Fibroblast of lung (primary cell): ENCODE measurements at regions not wholly inside any gene's neighbourhood (a gene's known extent, or its start where the extent isn't known, plus 50 kb on each side); places are given as distances from the start of the nearest gene placed in this dataset.

Source experiments
- EZH2 ChIP-seq: IDR thresholded peaks from 2 replicates; pipeline ENCODE4 v1.5.1; 2012; ENCODE audit warnings: low read length, control low read depth, mild to moderate bottlenecking; ENCODE audit errors: missing control alignments
- TF ChIP-seq, protein P1 (sequence below), 2 donors: IDR thresholded peaks in 1 of 2; conservative IDR thresholded peaks in 1 of 2; 1 replicate in 1 of 2; 2 replicates in 1 of 2; pipeline ENCODE4 v1.5.1; 2011 to 2012; ENCODE audit warnings: low read length in 2 of 2, control low read depth in 1 of 2, inconsistent platforms in 1 of 2, low read depth in 1 of 2, mild to moderate bottlenecking in 1 of 2

DNA sequence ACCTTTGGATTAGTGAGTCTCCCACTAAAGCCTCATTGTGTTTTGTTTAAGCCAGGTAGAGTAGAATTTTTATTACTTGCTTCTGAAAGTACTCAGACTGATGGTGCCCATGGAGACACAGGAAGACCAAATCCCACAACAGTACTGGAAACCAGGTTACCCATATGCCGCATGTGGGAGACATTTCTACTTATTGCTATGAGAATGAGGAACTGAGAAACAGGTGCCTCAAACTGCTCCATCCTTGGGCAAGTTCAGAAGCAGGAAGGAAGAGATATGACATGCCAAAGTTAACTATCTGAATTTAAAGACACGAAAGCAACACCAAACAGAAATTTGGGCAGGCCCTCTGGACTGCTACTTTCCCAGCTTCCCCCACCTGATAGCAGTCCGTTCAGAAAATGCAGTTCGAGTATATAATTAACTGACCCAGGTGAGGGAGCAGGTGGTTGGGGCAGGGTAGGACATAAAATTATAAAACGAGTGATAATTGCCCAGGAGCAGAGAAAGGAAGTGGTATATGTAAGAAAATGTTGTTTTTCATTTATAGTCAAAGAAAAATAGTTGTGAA is 382.3 kb upstream of the MTPN start:
- TF ChIP-seq EZH2, result no peak
- TF ChIP-seq, protein P1, sequence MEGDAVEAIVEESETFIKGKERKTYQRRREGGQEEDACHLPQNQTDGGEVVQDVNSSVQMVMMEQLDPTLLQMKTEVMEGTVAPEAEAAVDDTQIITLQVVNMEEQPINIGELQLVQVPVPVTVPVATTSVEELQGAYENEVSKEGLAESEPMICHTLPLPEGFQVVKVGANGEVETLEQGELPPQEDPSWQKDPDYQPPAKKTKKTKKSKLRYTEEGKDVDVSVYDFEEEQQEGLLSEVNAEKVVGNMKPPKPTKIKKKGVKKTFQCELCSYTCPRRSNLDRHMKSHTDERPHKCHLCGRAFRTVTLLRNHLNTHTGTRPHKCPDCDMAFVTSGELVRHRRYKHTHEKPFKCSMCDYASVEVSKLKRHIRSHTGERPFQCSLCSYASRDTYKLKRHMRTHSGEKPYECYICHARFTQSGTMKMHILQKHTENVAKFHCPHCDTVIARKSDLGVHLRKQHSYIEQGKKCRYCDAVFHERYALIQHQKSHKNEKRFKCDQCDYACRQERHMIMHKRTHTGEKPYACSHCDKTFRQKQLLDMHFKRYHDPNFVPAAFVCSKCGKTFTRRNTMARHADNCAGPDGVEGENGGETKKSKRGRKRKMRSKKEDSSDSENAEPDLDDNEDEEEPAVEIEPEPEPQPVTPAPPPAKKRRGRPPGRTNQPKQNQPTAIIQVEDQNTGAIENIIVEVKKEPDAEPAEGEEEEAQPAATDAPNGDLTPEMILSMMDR (conservative IDR thresholded peaks at IDR 0.05 in 1 of 2, IDR thresholded peaks at IDR 0.05 in 1 of 2; ENCODE audit: low read depth in 1 of 2, low read length in 2 of 2), result no peak
